Fibroblast of skin of right quadriceps (primary cell): ENCODE measurements at regions not wholly inside any gene's neighbourhood (a gene's known extent, or its start where the extent isn't known, plus 50 kb on each side); places are given as distances from the start of the nearest gene placed in this dataset.
"Not testable (repeated sequence)": the region's sequence is repeated elsewhere in the genome, so short reads cannot be mapped to it uniquely, and the experiment has no call there.

Experiments used
- DNase-seq: peaks from one replicate; pipeline ENCODE4 v3.0.0-alpha.2; 2013

DNA sequence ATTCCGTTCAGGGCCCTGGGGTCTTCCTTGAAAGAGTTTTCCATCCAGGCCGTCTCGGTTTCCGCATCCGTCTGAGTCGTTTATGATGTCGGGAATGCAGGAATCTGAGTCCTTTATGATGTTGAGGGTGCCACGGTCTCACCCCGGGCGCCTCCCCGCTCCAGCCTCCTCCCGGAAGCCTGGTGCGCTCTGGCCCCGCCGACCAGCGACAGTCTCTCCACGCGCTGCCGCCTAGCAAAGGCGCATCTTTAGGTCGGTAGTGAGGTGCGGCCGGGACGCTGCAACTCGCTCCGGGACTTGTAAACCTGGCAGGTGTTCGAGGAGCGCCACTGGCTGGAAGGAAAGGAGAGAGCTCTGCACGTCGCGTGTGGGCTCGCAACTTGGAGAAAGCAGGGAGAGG lies 132.6 kb downstream of the FAM72C start:
- DNase-seq, result not testable (repeated sequence)

DNA sequence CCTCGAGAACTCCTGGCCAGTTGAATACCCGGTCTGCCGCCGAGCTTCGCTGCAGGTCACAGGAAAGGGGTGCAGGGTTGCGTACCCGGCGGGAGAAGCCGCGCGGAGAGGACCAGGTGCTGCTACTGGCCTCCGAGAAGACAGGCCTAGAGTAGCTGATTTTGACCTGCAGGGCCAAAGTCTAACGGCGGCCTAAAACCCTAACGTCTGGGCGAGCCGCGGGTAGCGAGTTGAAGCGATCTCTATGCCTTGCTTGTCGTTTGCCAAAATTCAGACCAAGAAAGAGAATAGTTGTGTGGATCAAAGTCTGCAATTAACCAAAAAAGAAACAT lies 133.2 kb downstream of the FAM72C start:
- DNase-seq, result not testable (repeated sequence)

- not testable (repeated sequence) for DNase-seq
These were observed 133.7 kb downstream of the FAM72C start for GRCh38 chr1:143837924-143838597.

DNA sequence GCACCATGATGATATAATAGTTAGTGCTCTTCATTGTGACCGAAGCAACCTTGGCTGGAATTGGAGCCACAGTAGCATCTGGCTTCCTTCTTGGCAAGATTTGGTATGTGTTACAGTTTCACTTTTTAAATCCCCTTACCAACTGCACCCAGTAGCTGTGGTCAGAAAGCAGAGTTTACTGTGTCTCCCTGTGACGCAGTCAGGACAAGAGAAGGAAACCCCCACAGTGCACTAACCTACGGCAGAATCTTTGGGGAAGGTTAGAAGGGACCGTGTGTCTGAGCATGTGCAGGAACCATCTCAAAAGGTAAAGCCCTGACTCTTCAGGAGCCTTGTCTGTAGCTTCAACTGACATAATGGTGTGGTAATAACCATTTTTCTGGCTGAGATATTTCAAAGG lies 138.4 kb downstream of the FAM72C start:
- not testable (repeated sequence) for DNase-seq

- DNase-seq, result not testable (repeated sequence)
These were observed 139.4 kb downstream of the FAM72C start for GRCh38 chr1:143832379-143832716.

DNA sequence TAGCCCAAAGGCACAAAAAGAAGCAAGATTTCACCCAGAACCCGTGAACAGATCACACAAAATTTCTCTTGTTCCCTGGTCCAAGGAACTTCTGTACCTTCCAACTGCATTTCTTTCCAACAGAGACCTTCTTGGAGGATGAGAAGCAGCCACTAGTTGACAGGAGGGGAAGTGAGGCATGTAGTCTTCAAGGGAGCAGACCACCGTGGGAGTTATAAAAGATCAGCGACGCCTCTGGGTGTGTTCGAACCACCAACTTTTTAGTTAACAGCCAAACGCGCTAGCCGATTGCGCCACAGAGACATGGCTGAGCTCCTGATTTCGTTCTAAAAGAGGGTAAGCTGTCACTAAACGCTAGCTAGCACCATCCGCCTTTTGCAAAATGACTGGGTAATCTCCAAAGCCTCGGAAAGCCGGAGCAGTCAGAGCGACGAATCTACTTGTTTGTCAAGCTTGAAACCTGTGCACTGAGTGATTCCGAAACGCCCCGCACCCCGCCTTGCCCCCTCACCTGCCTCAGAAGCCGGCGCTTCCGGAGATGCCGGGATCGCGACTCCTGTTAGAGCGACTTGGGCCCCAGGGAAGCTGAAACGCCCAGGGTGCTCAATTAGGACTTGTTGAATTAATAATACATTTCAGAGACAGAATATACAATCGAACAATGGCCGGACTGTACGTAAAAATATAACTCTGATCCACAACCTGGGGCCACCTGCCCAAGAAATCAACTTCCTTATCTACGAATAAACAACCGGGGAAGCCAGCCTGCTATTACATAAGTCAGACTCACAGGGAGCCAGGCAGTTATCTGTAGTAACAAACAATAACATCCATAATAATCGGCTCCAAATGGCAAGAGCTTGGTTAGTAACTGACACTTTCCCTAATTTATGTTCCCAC lies 140.1 kb downstream of the FAM72C start:
- not testable (repeated sequence) for DNase-seq

GRCh38 chr1:143826162-143826561 lies 145.6 kb downstream of the FAM72C start:
- DNase-seq, result not testable (repeated sequence)

DNA sequence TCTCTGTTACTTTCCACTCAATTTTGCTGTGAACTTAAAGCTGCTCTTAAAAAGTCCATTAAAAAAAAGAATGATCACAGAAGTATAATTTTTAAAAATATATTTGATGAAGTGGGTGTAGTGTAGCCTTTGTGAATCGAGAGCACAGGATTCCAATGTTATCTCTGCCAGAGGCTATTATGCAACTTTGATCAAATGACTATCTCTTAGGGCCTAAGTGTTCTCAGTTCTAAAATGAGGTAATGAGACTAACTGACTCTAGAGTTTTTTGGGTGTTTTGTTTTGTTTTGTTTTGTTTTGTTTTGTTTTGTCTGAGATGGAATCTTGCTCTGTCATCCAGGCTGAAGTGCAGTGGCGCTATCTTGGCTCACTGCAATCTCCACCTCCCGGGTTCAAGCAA lies 147.5 kb downstream of the FAM72C start:
- DNase-seq, result not testable (repeated sequence)

- not testable (repeated sequence) for DNase-seq
These were observed 151.7 kb downstream of the FAM72C start for GRCh38 chr1:143820058-143820457.

GRCh38 chr1:143816369-143816768 lies 155.4 kb downstream of the FAM72C start:
- not testable (repeated sequence) for DNase-seq

- DNase-seq, result not testable (repeated sequence)
These were observed 166.4 kb downstream of the FAM72C start for GRCh38 chr1:143805374-143805773.

DNA sequence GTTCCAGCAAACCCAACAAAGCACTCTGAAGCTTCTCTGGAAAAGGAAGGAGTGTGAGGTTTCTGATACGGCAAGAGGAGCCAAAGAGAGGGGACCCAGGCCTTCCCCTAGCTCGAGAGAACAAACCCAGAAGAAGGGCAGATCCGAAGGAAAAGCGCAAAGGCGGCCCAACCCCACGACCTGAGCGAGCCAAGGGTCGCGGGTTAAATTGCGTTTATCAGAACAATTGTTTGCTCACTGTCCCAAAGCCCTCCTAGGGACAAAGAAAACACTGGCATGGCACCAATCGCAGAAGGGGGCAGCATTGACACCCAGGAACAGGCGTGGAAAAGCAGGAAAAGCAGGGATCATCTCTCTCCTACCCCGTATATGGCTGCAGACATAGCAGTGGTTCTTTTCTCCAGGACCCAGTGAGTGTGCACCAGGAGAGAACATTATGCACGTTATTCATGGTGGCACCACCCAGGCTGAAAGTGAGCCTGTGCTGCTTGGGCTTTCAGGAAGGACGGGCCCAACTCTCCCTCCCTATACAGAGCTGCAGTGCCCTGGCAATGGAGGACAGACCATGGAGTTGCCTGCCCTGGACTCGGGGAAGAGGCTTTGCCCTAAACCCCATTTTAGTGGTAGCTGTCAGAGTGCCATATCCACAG lies 167.0 kb downstream of the FAM72C start:
- not testable (repeated sequence) for DNase-seq

DNA sequence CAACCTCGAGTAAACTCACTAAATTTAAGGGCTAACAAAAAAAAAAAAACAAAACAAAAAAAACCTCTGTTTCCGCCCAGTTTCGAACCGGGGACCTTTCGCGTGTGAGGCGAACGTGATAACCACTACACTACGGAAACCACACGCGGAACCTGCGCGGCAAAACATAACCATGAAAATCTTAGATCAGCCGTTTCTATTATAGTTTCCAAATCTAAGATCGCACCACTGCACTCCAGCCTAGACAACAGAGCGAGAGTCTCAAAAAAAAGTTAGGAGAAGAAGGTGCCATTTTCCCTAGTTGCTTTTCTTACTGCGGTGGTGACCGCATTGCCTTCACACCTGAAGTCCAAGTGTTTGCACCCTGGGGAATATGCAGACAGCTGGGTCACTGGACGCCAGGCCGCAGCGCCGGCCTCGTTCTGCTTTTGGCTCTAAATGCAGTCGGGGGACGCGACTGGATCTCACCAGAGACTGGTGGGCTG lies 167.8 kb downstream of the FAM72C start:
- peak; percentile 46 for DNase-seq

GRCh38 chr1:143803095-143803494 lies 168.7 kb downstream of the FAM72C start:
- not testable (repeated sequence) for DNase-seq

GRCh38 chr1:143799568-143800187 lies 172.1 kb downstream of the FAM72C start:
- not testable (repeated sequence) for DNase-seq

- not testable (repeated sequence) for DNase-seq
These were observed 175.4 kb downstream of the FAM72C start for GRCh38 chr1:143796369-143796768.

GRCh38 chr1:143792047-143792937 lies 179.5 kb downstream of the FAM72C start:
- not testable (repeated sequence) for DNase-seq

- DNase-seq, result not testable (repeated sequence)
These were observed 185.4 kb downstream of the FAM72C start for GRCh38 chr1:143786381-143786780.

- not testable (repeated sequence) for DNase-seq
These were observed 185.9 kb downstream of the FAM72C start for GRCh38 chr1:143785883-143786282.

GRCh38 chr1:143784239-143784882 lies 187.4 kb downstream of the FAM72C start:
- not testable (repeated sequence) for DNase-seq

DNA sequence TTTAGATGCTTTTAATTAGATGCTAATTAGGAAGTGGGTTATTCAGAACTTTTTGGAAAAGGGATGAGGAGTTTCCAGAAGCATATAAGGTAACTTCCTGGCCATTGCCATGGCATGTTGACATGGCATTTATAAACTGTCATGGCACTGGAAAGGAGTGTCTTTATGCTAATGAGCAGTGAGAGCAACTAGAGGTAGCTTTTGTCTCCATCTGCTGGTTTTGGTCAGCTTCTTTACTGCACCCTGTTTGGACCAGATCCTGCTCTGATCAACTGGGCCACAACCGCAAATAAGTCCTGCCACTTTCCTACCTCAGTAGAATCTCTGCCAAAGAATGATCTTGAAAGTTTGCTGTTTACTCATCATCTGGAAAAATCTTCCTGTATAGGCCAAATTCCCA lies 193.6 kb downstream of the FAM72C start:
- not testable (repeated sequence) for DNase-seq
